GM21619 (cell line): ENCODE measurements at regions not wholly inside any gene's neighbourhood (a gene's known extent, or its start where the extent isn't known, plus 50 kb on each side); places are given as distances from the start of the nearest gene placed in this dataset.

Experiments used
- ATAC-seq: cut with Tn5 transposase; IDR thresholded peaks from one replicate; pipeline ENCODE4 v1.9.1; 2021; ENCODE audit not compliant: unreplicated experiment

DNA sequence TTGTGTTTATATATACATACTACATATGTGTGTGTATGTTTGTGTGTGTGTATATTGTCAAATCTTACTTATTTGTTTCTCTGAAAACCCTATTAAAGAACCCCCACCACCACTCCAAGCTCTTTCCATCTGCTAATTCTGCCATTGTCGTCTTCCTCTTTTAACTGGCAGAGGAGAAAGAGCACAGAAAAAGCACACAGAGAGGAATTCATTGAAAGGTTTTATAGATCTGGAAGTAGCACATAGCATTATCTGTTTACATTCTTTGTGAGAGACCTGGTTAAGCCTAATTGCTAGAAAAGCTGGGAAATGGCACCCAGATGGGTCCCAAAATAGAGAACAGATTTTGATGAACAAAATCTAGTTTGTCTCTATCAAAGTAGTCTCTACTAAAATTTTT is 800.0 kb upstream of the PIK3C3 start:
- ATAC-seq = no peak

DNA sequence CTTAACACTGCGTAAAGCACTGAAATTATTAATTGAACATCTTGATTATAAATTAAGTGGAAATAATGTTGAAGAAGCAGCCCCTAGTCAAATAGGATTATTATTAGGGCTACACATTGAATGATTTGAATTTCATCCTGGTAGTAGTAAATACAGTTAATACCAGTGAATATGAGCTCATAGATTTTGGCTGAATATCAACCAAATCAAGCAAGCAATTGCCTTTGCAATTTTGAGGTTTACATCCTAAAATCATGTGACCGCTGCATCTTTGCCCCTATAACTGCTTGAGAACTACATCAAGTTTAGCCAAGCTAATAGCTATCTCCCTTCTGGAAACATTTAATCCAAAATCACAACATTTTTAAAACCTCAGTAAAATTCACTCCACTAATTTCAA is 801.2 kb upstream of the PIK3C3 start:
- ATAC-seq = no peak

DNA sequence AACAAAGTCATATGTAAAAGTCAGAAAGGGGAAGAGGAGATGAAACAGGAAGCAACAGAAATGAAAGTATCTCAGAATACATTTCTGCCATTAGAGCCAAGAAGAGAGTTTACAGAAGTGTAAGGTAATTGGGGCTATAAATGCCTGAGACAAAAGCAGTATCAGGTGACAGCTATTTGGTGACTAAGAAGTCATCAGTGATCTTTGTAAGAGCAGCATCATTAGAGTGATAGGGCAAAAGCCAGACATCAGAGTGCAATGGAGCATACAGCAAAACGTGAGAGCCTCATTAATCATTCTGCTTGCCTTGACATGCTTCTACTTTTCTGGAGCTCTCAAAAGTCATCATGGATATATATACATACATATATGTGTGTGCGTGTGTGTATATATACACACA is 804.7 kb upstream of the PIK3C3 start:
- no peak for ATAC-seq

DNA sequence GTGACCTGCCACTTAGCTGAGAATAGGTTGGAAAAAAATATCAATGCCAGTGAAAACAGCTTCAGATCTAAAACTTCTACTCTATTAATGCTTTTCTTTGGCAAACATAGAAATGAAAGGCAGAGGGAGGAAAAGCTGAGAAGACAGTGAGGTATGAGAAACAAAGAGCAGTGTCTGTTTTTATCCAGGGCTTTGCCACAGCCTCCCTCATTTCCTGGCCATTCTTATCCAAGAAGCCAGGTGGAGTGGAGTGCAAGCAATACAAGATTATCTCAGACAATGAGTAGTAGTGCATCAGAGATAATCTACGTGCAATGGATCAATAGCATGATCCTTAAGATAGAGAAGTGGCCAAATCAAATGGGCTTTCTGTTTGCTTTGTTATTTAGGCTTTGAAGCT is 808.7 kb upstream of the PIK3C3 start:
- no peak for ATAC-seq

DNA sequence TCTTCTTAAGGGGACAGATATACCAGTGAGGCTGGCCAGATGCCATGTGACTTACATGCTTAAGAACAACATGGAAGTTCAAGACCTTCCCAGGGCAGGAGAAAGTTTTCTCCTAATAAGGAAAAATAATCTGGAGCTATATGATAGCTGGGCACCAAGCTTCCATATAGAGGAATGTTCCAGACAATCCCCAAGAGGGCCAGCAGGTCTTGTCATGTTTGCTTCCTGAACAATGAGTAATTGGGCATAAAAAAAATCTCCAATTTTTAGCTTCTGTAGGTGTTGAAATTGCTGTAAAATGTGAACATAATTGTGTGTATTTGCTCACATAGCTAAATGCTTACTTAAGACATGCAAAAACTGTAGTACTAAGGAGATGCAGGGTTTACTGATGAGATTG is 809.5 kb upstream of the PIK3C3 start:
- ATAC-seq = no peak

DNA sequence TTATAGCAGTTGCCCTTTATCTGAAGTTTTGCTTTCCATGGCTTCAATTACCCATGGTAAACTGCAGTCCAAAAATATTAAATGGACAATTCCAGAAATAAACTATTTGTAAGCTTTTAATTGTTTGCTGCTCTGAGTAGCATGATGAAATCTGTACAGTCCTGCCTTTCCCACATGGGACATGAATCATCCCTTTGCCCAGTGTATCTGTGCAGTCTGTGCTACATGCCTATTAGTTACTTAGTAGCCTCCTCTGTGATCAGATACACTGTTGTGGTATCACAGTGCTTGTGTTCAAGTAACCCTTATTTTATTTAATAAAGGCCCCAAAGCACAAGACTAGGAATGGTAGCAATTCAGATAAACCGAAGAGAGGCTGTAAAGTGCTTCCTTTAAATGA is 810.6 kb upstream of the PIK3C3 start:
- no peak for ATAC-seq

DNA sequence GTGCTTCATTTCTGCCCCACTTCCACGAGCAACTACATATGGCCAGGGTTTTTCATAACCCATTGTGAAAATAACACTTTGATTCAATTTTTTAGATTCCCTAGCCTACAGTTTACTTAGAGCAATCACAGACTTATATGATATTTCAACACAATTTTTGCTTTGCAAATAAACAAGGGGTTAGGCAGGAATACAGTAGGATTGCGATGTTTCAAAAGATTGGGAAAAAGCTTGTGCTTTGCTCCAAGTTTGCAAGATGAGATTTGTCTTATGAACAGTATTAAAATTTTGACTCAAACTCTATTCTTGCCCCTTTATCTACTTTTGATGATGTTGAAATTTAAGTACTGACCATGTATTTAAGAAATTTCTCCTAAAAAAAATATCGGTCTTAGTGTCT is 814.5 kb upstream of the PIK3C3 start:
- ATAC-seq = no peak

DNA sequence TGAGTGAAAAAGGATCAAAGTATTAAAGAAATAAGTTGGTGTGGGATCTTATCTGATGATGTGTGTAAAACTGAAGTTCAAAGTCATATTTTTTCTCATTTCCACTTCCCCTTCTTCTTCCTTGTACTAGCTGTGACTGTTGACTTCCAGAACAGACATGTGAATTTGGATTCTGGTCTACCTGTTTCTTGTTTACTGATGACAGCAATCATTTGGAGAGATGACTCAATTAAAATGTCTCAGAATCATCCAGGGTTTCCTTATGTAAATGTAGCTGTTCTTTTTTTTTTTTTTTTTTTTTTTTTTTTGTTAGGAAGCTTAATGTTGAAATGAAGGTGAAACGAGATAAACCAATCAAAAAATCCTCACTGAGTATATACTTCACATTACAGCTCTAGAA is 819.9 kb upstream of the PIK3C3 start:
- no peak for ATAC-seq

DNA sequence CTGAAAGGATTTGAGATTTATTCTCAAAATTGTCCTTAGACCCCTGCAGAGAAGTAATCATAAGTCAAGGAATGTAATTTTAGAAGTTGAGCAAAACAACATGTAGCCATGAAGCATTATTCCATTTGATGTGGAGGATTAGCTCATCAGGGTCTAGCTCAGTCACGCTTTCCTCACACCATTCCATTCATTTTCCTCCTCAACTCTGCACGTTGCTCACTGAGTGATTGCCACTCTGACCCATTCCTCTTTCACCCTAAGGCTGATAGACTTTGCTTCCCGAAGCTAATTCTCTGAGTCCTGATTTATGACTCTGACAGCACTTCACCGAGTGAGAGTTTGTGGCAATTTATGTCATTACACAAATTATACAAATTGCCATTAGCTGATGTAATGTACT is 820.6 kb upstream of the PIK3C3 start:
- no peak for ATAC-seq

DNA sequence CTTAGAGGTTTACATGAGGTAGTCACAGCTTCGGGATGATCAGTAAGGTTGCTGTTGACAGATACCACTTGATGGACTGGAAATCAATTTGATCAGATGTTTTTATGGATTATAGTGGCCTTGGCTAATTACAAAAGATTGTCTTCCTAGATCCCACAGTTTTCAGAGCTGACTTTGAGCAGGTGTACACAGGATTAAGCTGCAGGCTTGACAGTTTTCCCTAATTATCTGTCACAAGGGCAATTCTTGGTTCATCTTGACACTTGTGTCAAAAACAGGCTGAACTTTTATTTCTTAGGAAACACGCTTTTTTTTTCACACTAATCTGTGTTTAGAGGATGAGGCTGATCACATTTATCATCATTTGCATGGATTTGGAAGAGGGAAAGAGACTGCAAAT is 824.0 kb upstream of the PIK3C3 start:
- ATAC-seq = no peak

DNA sequence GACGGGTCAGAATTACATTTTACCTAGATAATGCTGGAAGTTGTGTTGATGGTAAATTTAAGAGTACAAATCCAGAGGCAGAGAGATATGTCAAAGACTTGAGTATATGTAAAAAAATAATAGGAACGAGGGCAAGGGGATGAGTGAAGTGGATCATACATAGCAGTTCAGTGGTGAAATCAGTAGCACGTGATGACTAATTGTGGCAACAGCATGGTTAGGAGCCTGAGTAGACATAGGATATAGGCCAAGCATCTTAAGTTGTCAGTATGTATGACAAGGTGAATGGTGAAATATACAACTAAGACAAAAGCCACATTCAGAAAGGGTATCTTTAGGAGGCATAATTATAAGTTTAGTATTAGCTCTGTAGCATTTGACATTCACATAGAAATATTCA is 826.5 kb upstream of the PIK3C3 start:
- ATAC-seq = no peak

DNA sequence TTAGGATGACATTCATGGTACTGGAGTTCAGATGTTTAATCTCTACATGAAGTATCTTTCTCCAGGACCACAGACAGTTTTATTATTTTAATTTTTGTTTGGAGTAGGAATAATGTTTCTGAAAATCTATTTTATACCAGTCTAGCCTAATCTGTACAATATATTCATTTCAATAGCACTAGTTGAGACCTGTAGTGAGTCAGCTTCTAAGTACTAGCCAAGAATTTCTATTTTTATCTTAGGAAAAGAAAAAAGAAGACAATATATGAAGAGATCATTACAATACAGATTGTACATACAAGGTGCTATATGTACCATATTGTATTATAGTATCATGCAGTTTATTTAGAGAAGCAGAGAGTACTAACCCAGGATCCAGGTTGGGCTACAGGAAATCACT is 826.9 kb upstream of the PIK3C3 start:
- ATAC-seq = no peak

DNA sequence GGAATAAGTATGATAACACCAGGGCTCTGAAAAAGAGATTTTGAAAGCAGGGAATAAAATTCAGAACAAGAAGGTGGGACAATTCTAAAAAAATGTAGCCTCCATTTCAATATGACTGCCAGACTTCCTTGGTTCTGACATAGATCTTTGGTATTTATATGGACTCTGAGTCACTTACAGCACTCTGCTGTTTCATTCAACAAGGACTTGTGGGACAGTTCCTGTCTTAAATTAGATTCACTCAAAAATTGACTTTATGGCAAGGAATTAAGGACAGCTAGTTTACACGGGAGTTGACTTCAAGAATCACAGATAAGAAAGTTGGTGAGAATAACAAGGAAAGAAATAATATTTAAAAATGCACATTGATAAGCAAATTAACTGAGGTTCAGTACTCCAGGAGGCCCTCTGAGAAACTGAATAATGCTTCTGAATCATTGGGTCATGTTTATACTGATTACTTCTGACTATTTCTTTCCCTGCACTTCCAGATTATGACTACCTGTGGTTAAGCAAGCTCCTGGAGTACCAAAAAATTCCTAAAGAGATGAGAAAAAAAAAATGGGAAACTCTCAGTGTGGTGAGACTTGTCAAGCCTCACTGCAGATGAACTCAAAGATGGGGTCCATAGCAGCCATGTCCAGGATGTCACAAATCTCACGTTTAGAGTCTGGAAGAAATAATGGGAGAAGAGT is 828.3 kb upstream of the PIK3C3 start:
- no peak for ATAC-seq

DNA sequence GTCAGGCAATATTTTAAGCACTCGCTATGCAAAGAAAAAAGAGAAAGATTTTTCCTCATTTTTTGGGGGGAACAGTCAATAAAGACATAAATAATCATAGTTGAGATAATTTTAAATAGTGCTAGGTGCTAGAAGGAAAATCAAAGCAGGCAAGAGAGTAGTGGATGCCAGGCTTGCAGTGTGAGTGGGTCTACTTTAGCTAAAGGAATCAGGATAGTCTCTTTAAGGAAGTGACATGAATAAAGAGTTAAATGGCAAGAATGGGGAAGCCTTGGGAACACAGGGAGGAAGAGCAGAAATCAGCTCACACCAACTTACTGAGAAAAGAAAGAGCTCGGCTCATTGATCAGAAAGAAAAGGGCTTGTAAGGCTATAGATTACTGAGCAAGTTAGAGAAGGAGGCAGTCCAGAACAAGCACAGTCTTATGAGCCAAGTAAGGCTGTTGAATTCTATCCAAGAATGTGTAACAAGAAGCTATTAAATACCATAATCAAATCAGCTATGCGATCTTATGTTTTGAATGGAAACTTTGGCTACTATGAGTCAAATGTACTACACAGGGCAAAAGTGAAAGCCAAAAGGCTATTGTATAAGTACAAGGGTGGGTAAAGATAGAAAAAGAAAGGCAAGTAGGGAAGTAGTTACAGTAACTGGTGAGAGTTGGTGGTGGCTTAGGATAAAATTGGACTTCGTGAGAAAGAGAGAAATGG is 833.8 kb upstream of the PIK3C3 start:
- no peak for ATAC-seq

DNA sequence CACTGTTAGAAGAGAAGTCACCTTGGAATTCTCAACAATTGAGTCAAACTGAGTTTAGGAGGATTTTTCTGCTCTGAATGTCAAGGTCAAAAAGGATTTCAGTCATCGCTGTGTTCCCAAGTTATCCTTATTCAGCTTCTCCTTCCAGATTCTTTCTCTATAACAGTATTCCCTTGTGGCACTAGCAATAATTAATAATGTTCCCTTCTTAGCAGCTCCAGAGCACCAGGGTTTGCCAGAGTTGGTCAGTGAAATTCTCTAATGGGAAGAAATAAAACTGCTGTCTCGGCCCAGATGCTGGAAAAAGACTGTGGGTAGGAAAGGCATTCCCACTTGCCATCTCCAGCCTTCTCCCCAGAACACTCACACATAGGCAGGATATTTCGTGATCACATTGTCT is 836.0 kb upstream of the PIK3C3 start:
- no peak for ATAC-seq

DNA sequence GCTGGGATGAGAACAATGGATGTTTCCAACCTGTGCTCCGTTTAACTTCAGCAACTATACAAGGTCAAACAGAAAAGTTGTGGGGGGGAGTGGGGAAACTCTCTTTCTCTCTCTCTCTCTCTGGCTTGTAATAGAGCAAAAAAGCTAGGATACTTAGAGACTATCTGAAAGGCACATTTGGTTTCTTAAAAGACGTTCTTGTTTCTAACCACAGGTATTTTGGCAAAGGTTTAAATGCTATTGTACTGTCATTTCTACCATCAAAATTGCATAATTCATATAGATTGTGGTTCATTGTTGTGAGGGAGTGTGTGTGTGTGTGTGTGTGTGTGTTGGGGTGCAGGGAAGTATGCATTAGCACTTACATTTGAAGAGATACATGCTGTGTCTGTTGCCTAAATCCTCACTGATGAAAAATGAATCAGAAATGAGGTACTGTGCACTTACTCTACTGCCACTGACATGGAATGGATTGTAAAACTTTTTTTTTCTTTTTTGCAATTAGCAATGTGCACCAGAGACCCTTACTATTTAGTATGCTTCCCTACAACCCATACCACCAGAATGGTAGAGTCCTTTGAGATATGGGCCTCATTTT is 841.0 kb upstream of the PIK3C3 start:
- ATAC-seq = no peak

DNA sequence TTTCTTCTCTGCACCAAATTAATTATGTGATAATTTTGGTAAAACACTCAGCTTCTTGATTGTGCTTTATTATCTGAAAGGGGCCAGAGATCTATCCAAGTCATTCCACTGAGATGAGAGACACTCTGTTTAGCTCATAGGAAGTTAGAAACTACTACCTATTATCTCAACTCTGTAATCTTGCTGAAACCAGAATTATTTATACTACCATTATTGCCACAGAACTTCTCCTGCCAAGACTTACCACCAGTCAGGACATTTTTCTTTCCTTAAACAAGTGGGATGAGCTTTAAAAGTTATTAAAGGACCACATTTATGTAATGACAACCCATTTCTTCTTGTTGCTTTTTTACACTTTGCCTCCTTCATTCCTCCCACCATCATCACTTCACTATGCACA is 855.6 kb upstream of the PIK3C3 start:
- no peak for ATAC-seq

DNA sequence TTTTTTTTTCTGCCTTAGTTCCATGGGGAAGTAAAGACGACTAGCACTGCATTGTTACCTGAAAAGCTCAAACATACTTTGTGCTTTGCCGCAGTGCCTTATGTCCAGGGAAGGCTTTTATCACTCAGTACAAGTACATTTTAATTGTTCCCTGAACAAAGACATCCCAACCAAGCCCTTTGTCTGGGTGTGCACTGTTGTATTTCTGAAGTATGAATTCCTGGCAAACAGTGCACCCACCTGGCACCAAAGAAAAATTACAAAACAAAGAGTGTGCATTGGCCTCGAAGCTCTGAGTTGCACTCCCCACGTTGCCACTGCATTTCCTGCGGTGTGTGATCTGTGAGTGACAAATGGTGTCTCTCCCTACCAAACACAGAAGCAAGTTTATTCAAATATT is 858.5 kb upstream of the PIK3C3 start:
- no peak for ATAC-seq

DNA sequence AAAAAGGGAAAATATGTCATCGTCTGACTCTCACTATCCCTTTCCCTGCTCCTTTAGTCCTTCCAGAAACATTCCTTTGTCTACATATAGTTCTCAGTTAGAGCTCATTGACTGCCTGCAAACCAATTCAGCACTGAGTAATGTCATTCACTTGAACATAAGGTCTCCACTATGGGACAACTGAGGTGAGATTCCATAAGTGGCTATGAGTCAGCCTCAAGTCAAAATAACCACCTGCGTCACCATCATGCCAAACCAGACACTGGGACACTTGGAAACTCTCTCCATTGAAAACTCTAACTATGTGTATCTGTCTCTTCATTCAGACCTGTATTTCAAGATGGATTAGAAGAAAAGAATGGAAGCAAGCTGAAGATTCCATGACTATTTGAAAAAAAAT is 878.0 kb upstream of the PIK3C3 start:
- ATAC-seq = no peak

DNA sequence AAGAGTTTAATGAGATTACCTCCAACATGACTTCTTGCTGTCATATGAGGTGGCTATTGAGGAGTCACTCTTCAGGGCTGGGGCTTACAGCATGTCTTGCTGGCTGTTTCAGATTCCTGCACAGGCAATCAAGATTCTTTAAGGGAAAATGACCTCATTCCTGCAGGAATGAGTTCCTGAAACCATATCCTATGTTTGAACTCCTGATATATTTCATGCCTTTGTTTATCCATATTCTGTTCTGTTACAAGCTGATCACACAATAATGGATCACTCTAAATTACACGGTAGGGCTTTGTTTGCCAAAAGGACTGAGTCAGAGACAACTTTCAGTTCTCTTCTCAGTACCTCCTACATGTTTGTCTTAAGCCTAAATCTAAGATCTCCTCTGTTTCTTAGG is 879.8 kb upstream of the PIK3C3 start:
- ATAC-seq = no peak

DNA sequence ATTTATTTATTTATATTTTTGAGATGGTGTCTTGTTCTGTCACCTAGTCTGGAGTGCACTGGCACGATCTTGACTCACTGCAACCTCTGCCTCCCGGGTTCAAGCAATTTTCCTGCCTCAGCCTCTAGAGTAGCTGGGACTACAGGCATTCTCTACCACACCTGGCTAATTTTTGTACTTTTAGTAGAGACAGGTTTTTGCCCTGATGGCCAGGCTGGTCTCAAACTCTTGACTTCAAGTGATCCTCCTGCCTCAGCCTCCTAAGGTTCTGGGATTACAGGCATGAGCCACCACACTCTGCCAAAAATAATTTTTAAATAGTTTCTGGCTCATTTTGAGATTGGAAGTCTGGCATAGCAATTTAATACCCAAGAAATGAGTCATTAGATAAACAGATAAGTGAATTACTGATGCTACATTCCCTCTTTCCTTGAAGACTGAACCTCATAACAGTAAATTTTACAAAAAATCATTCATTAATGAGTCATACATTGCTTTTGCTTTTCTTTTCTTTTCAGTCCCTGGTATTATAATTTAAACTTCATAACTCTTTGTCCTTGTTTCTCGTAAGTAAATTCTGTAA is 881.6 kb upstream of the PIK3C3 start:
- ATAC-seq = no peak

DNA sequence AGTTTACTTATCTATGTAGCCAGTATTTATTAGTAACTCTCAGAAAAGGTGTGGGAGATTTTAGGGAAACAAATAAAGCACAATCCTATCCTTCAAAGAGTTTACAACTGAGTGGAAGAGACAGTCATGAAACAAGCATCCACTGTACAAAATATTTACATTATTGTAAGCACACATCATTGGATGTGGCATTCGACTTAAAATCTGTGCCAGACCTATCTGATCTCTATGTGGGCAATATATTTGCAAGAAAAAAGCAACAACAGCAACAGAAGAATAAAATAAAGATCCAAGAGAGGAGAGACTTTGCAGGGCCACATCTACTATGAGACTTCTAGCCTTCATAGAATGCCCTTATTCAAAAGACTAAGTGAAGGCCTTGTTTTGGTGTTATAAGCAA is 882.1 kb upstream of the PIK3C3 start:
- no peak for ATAC-seq
